ENCODE measurements at regions not wholly inside any gene's neighbourhood (a gene's known extent, or its start where the extent isn't known, plus 50 kb on each side); places are given as distances from the start of the nearest gene placed in this dataset.

GRCh38 chr19:31510635-31511034 is 161.4 kb upstream of the TSHZ3 start:
- Histone ChIP-seq H3K4me3 (no peak overlapping the region), H3K4me1 (replicated peaks) (no peaks in the 10 kb centered on the region), H3K36me3 (no peaks in the 10 kb centered on the region), H3K9me3 (no peaks in the 10 kb centered on the region), H3K27me3 (replicated peaks; ENCODE audit: insufficient read depth) (no peaks in the 10 kb centered on the region), H3K27ac (no peak overlapping the region)
- TF ChIP-seq POLR2A (IDR thresholded peaks at IDR 0.05) (no peak), POLR2AphosphoS5 (IDR thresholded peaks at IDR 0.05) (no peak), CTCF (IDR thresholded peaks at IDR 0.05) (no peak)
- intact Hi-C loops (cut with DNase I): no loop called here
- no peak for DNase-seq (ENCODE audit: low spot score)
- 90% methylated on average over 10 of the region's 10 CpGs for WGBS

GRCh38 chr19:31511098-31511497 is 161.9 kb upstream of the TSHZ3 start:
- Histone ChIP-seq H3K4me1 (replicated peaks) (no peaks in the 10 kb centered on the region), H3K9me3 (no peaks in the 10 kb centered on the region), H3K4me3 (no peak overlapping the region), H3K27ac (no peak overlapping the region), H3K27me3 (replicated peaks; ENCODE audit: insufficient read depth) (no peaks in the 10 kb centered on the region), H3K36me3 (no peaks in the 10 kb centered on the region)
- no peak for DNase-seq (ENCODE audit: low spot score)
- 91% methylated on average over 3 of the region's 3 CpGs for WGBS
- no peak for TF ChIP-seq CTCF (IDR thresholded peaks at IDR 0.05)
- no peak for TF ChIP-seq POLR2A (IDR thresholded peaks at IDR 0.05)
- no peak for TF ChIP-seq POLR2AphosphoS5 (IDR thresholded peaks at IDR 0.05)
- intact Hi-C loops (cut with DNase I): no loop called here

- H3K4me3 ChIP-seq: no peak overlapping the region
- H3K36me3 ChIP-seq: no peaks in the 10 kb centered on the region
- no peaks in the 10 kb centered on the region for H3K27me3 ChIP-seq (replicated peaks; ENCODE audit: insufficient read depth)
- no peaks in the 10 kb centered on the region for H3K9me3 ChIP-seq
- TF ChIP-seq POLR2AphosphoS5 (IDR thresholded peaks at IDR 0.05): no peak
- TF ChIP-seq POLR2A (IDR thresholded peaks at IDR 0.05): no peak
- no peak for TF ChIP-seq CTCF (IDR thresholded peaks at IDR 0.05)
- no peaks in the 10 kb centered on the region for H3K4me1 ChIP-seq (replicated peaks)
- DNase-seq (ENCODE audit: low spot score): no peak
- H3K27ac ChIP-seq: no peak overlapping the region
- intact Hi-C loops (cut with DNase I): no loop called here
- 79% methylated on average over 5 of the region's 5 CpGs for WGBS
Observed at GRCh38 chr19:31511696-31512095, 162.5 kb upstream of the TSHZ3 start.

- intact Hi-C loops (cut with DNase I): no loop called here
- DNase-seq (ENCODE audit: low spot score): no peak
- no peak for TF ChIP-seq POLR2AphosphoS5 (IDR thresholded peaks at IDR 0.05)
- TF ChIP-seq CTCF (IDR thresholded peaks at IDR 0.05): no peak
- no peak for TF ChIP-seq POLR2A (IDR thresholded peaks at IDR 0.05)
- H3K27ac ChIP-seq: no peak overlapping the region
- no peaks in the 10 kb centered on the region for H3K27me3 ChIP-seq (replicated peaks; ENCODE audit: insufficient read depth)
- WGBS: 92% methylated on average over 10 of the region's 10 CpGs
- no peaks in the 10 kb centered on the region for H3K4me1 ChIP-seq (replicated peaks)
- H3K36me3 ChIP-seq: no peaks in the 10 kb centered on the region
- no peak overlapping the region for H3K4me3 ChIP-seq
- H3K9me3 ChIP-seq: no peaks in the 10 kb centered on the region
Observed at GRCh38 chr19:31512181-31512970, 163.1 kb upstream of the TSHZ3 start.

- intact Hi-C loops (cut with DNase I): no loop called here
- no peaks in the 10 kb centered on the region for H3K27me3 ChIP-seq (replicated peaks; ENCODE audit: insufficient read depth)
- H3K27ac ChIP-seq: no peak overlapping the region
- H3K4me3 ChIP-seq: no peak overlapping the region
- no peak for DNase-seq (ENCODE audit: low spot score)
- TF ChIP-seq POLR2AphosphoS5 (IDR thresholded peaks at IDR 0.05): no peak
- no peak for TF ChIP-seq POLR2A (IDR thresholded peaks at IDR 0.05)
- no peak for TF ChIP-seq CTCF (IDR thresholded peaks at IDR 0.05)
- H3K4me1 ChIP-seq (replicated peaks): no peaks in the 10 kb centered on the region
- WGBS: 90% methylated on average over 13 of the region's 13 CpGs
- no peaks in the 10 kb centered on the region for H3K36me3 ChIP-seq
- no peaks in the 10 kb centered on the region for H3K9me3 ChIP-seq
Observed at GRCh38 chr19:31513841-31514240, 164.6 kb upstream of the TSHZ3 start.
